Mammary epithelial cell (primary cell): ENCODE measurements at regions not wholly inside any gene's neighbourhood (a gene's known extent, or its start where the extent isn't known, plus 50 kb on each side); places are given as distances from the start of the nearest gene placed in this dataset.

Experiments used
- EZH2 ChIP-seq: IDR thresholded peaks from 2 replicates; pipeline ENCODE4 v1.6.1; 2012; ENCODE audit warnings: low read length, inconsistent platforms, borderline replicate concordance
- TF ChIP-seq, protein P1 (sequence below), 2 donors: IDR thresholded peaks in 1 of 2; conservative IDR thresholded peaks in 1 of 2; 2 replicates each; pipeline ENCODE4 v1.5.1; 2011 to 2012; ENCODE audit warnings: inconsistent platforms in 2 of 2, low read length in 2 of 2, mild to moderate bottlenecking in 2 of 2, control low read depth in 1 of 2, low read depth in 1 of 2; ENCODE audit not compliant: insufficient read depth in 1 of 2; ENCODE audit errors: extremely low read depth in 1 of 2

DNA sequence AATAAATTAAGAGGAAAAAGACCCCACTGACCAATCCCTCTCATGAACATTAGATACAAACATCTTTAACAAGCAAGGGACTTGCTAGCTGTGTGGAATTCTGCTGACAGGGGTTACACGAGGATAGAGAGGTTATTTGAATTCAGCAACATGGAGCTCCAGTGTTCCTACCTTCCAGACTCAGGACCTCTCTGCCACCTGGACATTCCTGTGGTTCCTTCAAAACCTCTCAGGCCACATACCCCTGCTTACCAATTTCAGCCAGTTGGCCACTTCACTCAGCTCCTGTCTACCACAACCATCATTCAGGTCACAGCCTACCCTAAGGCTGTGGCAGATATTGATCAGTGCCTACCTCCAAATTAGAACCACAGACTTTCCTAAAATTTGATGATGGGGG is 147.5 kb downstream of the RRAGC start:
- TF ChIP-seq EZH2 = no peak
- TF ChIP-seq, protein P1, sequence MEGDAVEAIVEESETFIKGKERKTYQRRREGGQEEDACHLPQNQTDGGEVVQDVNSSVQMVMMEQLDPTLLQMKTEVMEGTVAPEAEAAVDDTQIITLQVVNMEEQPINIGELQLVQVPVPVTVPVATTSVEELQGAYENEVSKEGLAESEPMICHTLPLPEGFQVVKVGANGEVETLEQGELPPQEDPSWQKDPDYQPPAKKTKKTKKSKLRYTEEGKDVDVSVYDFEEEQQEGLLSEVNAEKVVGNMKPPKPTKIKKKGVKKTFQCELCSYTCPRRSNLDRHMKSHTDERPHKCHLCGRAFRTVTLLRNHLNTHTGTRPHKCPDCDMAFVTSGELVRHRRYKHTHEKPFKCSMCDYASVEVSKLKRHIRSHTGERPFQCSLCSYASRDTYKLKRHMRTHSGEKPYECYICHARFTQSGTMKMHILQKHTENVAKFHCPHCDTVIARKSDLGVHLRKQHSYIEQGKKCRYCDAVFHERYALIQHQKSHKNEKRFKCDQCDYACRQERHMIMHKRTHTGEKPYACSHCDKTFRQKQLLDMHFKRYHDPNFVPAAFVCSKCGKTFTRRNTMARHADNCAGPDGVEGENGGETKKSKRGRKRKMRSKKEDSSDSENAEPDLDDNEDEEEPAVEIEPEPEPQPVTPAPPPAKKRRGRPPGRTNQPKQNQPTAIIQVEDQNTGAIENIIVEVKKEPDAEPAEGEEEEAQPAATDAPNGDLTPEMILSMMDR (conservative IDR thresholded peaks at IDR 0.05 in 1 of 2, IDR thresholded peaks at IDR 0.05 in 1 of 2; ENCODE audit: extremely low read depth in 1 of 2, insufficient read depth in 1 of 2, low read depth in 1 of 2, low read length in 2 of 2) = no peak
